NCI-H2196 treated with DMSO at 0.1 percent for 48 hours (cell line): ENCODE measurements at regions not wholly inside any gene's neighbourhood (a gene's known extent, or its start where the extent isn't known, plus 50 kb on each side); places are given as distances from the start of the nearest gene placed in this dataset.

ENCODE experiments used
- DNase-seq: peaks from one replicate; lab custom pipeline; 2025; ENCODE audit not compliant: unreplicated experiment; lab: John Stamatoyannopoulos, UW

GRCh38 chr5:86768699-86769202 lies 151.0 kb downstream of the COX7C start:
- DNase-seq: no peak

- no peak for DNase-seq
Observed at GRCh38 chr5:86780018-86780417, 162.3 kb downstream of the COX7C start.

- no peak for DNase-seq
Observed at GRCh38 chr5:86786955-86787354, 169.2 kb downstream of the COX7C start.

- no peak for DNase-seq
Observed at GRCh38 chr5:86795659-86796058, 177.9 kb downstream of the COX7C start.

GRCh38 chr5:86797677-86798076 lies 179.9 kb downstream of the COX7C start:
- DNase-seq: no peak

GRCh38 chr5:86806206-86806605 lies 188.5 kb downstream of the COX7C start:
- DNase-seq: no peak

- DNase-seq: no peak
Observed at GRCh38 chr5:86807046-86808031, 189.6 kb downstream of the COX7C start.

- DNase-seq: no peak
Observed at GRCh38 chr5:86814315-86814714, 196.6 kb downstream of the COX7C start.

GRCh38 chr5:86814907-86815306 lies 197.2 kb downstream of the COX7C start:
- DNase-seq: no peak

GRCh38 chr5:86824637-86825036 lies 206.9 kb downstream of the COX7C start:
- no peak for DNase-seq

GRCh38 chr5:86831128-86831527 lies 213.4 kb downstream of the COX7C start:
- DNase-seq: no peak

- DNase-seq: no peak
Observed at GRCh38 chr5:86833868-86834267, 216.1 kb downstream of the COX7C start.

- DNase-seq: no peak
Observed at GRCh38 chr5:86837610-86838009, 219.9 kb downstream of the COX7C start.

GRCh38 chr5:86838083-86838482 lies 220.3 kb downstream of the COX7C start:
- no peak for DNase-seq

GRCh38 chr5:86841000-86841644 lies 223.4 kb downstream of the COX7C start:
- DNase-seq: no peak

GRCh38 chr5:86858442-86858841 lies 240.7 kb downstream of the COX7C start:
- DNase-seq: no peak

- DNase-seq: no peak
Observed at GRCh38 chr5:86861512-86861911, 243.8 kb downstream of the COX7C start.

GRCh38 chr5:86862093-86862492 lies 244.4 kb downstream of the COX7C start:
- DNase-seq: no peak

GRCh38 chr5:86864051-86864450 lies 246.3 kb downstream of the COX7C start:
- no peak for DNase-seq

GRCh38 chr5:86865256-86865785 lies 247.6 kb downstream of the COX7C start:
- no peak for DNase-seq

- no peak for DNase-seq
Observed at GRCh38 chr5:86866036-86866435, 248.3 kb downstream of the COX7C start.

GRCh38 chr5:86869268-86869667 lies 251.5 kb downstream of the COX7C start:
- DNase-seq: no peak
